ENCODE measurements at regions not wholly inside any gene's neighbourhood (a gene's known extent, or its start where the extent isn't known, plus 50 kb on each side); places are given as distances from the start of the nearest gene placed in this dataset.

GRCh38 chr2:145000376-145000775 lies 480.5 kb upstream of the ZEB2 start:
- DNase-seq, result no peak
- TF ChIP-seq, protein P1, sequence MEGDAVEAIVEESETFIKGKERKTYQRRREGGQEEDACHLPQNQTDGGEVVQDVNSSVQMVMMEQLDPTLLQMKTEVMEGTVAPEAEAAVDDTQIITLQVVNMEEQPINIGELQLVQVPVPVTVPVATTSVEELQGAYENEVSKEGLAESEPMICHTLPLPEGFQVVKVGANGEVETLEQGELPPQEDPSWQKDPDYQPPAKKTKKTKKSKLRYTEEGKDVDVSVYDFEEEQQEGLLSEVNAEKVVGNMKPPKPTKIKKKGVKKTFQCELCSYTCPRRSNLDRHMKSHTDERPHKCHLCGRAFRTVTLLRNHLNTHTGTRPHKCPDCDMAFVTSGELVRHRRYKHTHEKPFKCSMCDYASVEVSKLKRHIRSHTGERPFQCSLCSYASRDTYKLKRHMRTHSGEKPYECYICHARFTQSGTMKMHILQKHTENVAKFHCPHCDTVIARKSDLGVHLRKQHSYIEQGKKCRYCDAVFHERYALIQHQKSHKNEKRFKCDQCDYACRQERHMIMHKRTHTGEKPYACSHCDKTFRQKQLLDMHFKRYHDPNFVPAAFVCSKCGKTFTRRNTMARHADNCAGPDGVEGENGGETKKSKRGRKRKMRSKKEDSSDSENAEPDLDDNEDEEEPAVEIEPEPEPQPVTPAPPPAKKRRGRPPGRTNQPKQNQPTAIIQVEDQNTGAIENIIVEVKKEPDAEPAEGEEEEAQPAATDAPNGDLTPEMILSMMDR (IDR thresholded peaks at IDR 0.05), result no peak
- TF ChIP-seq POLR2A (IDR thresholded peaks at IDR 0.05) (no peak), EP300 (IDR thresholded peaks at IDR 0.05) (no peak)
- Histone ChIP-seq H3K27me3 (no peaks in the 10 kb centered on the region), H3K9me3 (no peaks in the 10 kb centered on the region), H3K27ac (no peak overlapping the region), H3K4me1 (ENCODE audit: insufficient read depth) (no peaks in the 10 kb centered on the region), H3K36me3 (no peaks in the 10 kb centered on the region), H3K4me3 (no peak overlapping the region)
- intact Hi-C loops (cut with DNase I), result no loop called here

- TF ChIP-seq EP300 (IDR thresholded peaks at IDR 0.05), result no peak
- TF ChIP-seq, protein P1 (IDR thresholded peaks at IDR 0.05), result no peak
- TF ChIP-seq POLR2A (IDR thresholded peaks at IDR 0.05), result no peak
- intact Hi-C loops (cut with DNase I), result no loop called here
- H3K4me3 ChIP-seq, result no peak overlapping the region
- no peaks in the 10 kb centered on the region for H3K27me3 ChIP-seq
- DNase-seq, result no peak
- no peaks in the 10 kb centered on the region for H3K4me1 ChIP-seq (ENCODE audit: insufficient read depth)
- no peaks in the 10 kb centered on the region for H3K9me3 ChIP-seq
- no peak overlapping the region for H3K27ac ChIP-seq
- no peaks in the 10 kb centered on the region for H3K36me3 ChIP-seq
- WGBS, 3 donors, result 37 to 46% (median 38%) methylated on average over 1 of the region's 1 CpG
Measured at GRCh38 chr2:144999936-145000335, 480.0 kb upstream of the ZEB2 start.

DNA sequence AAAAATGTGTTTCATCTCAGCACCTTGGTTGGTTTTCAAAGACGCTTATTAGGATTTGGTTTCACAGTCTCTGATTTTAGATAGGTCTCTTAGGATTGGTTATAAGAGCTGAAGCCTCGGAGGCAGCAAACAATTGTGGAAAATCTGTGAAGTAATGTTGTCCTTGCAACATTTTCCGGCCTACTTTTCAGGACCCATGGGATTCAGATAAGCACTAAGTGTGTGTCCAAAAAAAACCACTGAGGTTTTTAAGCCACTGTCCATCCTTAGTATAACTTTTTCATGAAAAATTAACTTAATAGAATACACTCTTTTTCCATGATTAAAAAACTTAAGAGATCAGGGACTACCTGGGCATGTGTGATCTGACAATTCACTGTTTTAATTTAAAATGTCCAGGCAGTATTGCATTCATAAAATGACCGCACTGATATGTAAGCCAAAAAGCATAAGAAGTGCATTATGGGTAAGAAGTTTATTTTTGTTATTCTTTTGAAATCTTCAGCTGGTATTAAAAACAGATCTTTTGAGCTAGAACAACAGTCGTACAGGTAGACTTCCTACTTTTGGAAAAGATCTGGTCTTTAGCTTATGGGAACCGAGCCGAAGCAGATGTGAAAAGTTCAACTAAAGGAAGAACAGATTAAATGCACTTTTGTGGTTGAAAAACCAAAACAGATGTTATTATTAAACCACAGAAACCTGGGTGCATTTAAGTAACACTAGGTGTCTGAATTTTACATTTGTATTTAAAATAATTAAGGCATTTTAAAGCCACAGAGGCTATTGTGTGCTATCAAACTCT lies 479.4 kb upstream of the ZEB2 start:
- Histone ChIP-seq H3K9me3 (no peaks in the 10 kb centered on the region), H3K27ac (peak overlapping the region in 1 of 2 donors; percentile 2), H3K4me1 (ENCODE audit: insufficient read depth) (no peaks in the 10 kb centered on the region), H3K36me3 (no peaks in the 10 kb centered on the region), H3K4me3 (no peak overlapping the region), H3K27me3 (no peaks in the 10 kb centered on the region)
- DNase-seq, result peak in 2 of 5 donors; percentile 20 to 51
- intact Hi-C loops (cut with DNase I), result no loop called here
- WGBS, 3 donors, result 41 to 48% (median 42%) methylated on average over 7 of the region's 7 CpGs
- no peak for TF ChIP-seq EP300 (IDR thresholded peaks at IDR 0.05)
- TF ChIP-seq POLR2A (IDR thresholded peaks at IDR 0.05), result no peak
- TF ChIP-seq, protein P1 (IDR thresholded peaks at IDR 0.05), result no peak

DNA sequence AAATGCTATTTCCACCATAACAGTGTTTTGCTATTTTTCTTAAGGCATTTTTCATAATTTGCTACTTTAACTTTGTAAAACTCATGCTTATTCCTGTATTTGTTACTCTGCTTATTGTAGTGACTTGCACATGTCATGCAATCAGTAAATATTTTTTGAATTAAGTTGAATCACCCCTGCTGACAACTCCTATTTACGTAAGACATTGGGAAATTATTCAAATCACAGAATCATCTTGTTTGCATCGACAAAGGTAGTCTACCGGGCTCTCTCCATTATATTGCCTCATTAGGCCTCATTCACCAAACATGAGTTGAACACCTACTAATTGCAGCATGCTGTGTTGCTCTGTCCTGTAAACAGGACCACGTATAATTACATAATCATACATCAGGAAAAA lies 478.5 kb upstream of the ZEB2 start:
- Histone ChIP-seq H3K4me3 (no peak overlapping the region), H3K9me3 (no peaks in the 10 kb centered on the region), H3K4me1 (ENCODE audit: insufficient read depth) (no peaks in the 10 kb centered on the region), H3K27me3 (no peaks in the 10 kb centered on the region), H3K36me3 (no peaks in the 10 kb centered on the region), H3K27ac (no peak overlapping the region)
- intact Hi-C loops (cut with DNase I), result no loop called here
- 71 to 73% (median 72%) methylated on average over 4 of the region's 4 CpGs for WGBS, 3 donors
- no peak for TF ChIP-seq EP300 (IDR thresholded peaks at IDR 0.05)
- no peak for TF ChIP-seq POLR2A (IDR thresholded peaks at IDR 0.05)
- TF ChIP-seq, protein P1 (IDR thresholded peaks at IDR 0.05), result no peak
- DNase-seq, result no peak
